LNCaP clone FGC (cell line): ENCODE measurements at regions not wholly inside any gene's neighbourhood (a gene's known extent, or its start where the extent isn't known, plus 50 kb on each side); places are given as distances from the start of the nearest gene placed in this dataset.

Source experiments
- DNase-seq: peaks from one replicate; pipeline ENCODE4 v3.0.0-alpha.2; 2011; ENCODE audit warnings: low read depth
- H3K4me3 ChIP-seq: 2 replicates; pipeline ENCODE4 v1.5.1; 2011; ENCODE audit warnings: mild to moderate bottlenecking, low read depth, low read length, control low read depth
- TF ChIP-seq, protein P1 (sequence below): IDR thresholded peaks from 2 replicates; pipeline ENCODE4 v1.5.1; 2012; ENCODE audit warnings: mild to moderate bottlenecking; ENCODE audit not compliant: control insufficient read depth, insufficient read depth; ENCODE audit errors: extremely low read depth

DNA sequence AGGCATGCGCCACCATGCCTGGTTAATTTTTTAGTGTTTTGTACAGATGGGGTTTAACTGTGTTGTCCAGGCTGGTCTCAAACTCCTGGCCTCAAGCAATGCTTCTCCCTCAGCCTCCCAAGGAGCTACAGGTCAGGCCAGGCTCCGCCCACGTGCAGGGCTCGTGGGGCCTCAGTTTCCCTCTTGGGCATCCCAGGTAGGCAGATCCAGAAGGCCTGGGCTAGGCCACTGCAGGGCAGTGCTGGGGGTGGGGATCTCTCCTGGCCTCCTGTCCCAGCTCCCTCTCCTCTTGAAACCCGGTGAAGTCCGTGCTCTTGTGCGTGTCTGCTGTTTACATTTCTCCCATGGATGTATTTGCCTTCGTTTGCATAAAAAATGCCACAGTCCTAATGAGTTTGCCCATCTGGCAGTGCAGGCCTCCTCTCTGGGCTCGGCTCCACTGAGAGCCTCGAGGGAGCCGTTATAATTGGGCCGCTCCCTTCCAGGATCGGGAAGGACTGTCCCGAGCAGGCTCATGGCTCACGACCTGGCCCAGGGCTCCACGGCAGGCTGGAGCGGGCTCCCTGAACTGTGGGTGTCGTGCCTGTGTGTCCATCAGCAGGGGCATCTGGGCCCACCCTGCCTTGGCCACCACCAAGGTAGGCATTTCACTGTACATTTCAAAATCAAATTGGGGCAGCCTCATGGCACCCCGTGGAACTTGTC, 52.6 kb upstream of the RUFY1 start:
- TF ChIP-seq, protein P1, sequence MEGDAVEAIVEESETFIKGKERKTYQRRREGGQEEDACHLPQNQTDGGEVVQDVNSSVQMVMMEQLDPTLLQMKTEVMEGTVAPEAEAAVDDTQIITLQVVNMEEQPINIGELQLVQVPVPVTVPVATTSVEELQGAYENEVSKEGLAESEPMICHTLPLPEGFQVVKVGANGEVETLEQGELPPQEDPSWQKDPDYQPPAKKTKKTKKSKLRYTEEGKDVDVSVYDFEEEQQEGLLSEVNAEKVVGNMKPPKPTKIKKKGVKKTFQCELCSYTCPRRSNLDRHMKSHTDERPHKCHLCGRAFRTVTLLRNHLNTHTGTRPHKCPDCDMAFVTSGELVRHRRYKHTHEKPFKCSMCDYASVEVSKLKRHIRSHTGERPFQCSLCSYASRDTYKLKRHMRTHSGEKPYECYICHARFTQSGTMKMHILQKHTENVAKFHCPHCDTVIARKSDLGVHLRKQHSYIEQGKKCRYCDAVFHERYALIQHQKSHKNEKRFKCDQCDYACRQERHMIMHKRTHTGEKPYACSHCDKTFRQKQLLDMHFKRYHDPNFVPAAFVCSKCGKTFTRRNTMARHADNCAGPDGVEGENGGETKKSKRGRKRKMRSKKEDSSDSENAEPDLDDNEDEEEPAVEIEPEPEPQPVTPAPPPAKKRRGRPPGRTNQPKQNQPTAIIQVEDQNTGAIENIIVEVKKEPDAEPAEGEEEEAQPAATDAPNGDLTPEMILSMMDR, result no peak
- H3K4me3 ChIP-seq, result no peak overlapping the region
- DNase-seq, result no peak

- TF ChIP-seq, protein P1, result no peak
- H3K4me3 ChIP-seq, result no peak overlapping the region
- no peak for DNase-seq
Observed at GRCh38 chr5:179495906-179496455, 54.4 kb upstream of the RUFY1 start.

DNA sequence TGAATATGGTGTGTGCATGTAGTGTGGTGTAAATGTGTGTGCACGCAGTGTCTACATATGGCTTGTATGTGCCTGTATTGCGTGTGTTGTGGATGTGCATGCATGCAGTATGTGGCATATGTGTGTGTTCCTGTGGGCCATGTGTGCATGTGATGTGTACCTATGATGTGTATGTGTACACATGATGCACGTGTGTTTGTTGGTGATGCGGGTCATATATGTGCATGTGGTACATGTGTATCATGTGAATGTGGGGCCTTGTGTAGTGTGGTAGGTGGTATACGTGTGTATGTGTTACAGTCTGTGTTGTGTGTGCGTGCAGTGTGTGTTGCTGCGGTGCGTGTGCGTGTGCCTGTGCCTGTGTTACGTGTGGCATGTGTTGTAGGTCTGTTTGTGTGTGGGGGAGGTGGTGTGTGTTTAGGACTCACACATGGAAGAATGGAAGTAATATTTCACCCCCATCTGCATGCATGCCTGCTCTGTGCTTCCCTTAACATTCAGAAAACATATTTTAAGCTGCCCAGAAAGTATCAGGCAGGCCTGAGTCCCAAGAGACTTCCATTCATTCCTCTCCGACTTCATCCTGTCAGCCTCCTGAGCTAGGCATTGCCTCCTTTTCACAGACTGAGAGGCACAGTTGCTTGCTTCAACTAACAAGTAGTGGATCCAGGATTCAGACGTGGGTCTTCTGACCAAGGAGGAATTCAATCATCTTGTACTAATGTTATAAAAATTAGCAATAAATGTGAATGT, 55.4 kb upstream of the RUFY1 start:
- TF ChIP-seq, protein P1, result no peak
- no peak for DNase-seq
- no peak overlapping the region for H3K4me3 ChIP-seq

DNA sequence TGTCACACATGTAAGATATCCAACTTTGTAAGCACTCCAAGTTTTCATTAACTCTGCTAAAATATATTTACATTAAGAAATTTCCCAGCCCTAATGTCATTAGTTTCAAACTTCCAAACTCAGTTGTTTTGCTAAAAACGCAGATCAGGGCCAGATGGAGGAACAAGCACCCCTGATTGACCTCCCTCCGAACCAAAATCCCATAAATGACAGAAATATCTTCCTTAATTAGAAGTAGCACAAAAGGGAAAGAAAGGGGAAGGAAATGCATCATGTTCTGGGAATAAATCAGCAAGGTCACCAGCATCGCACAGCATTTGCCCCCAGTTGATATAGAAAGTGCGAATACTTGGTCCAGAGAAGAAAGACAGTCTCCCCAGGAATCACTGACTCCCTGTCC, 61.4 kb upstream of the RUFY1 start:
- TF ChIP-seq, protein P1, result no peak
- DNase-seq, result no peak
- H3K4me3 ChIP-seq, result no peak overlapping the region

GRCh38 chr5:179488491-179488890, 61.9 kb upstream of the RUFY1 start:
- H3K4me3 ChIP-seq, result no peak overlapping the region
- TF ChIP-seq, protein P1, result no peak
- DNase-seq, result no peak

DNA sequence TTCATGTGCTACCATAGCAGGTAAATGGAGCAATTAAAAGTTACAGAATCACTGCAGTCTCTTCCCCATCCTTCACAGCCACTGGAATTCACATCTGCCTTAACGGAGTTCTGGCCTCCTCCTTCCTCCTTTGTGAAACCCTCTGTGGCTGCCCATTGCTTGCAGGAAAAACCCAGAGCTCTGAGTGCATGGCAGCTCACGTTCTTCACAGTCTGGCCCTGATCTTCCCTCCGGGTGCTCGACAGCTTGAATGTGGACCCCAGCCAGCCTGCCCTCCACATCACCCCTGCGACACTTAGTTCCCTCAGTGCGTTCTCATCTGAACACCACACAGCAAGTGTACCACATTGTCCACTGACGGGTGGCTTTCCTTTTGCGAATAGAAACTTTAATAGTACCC, 63.2 kb upstream of the RUFY1 start:
- TF ChIP-seq, protein P1, result no peak
- H3K4me3 ChIP-seq, result no peak overlapping the region
- no peak for DNase-seq
